Stimulated activated CD4-positive, alpha-beta T cell treated with anti-CD3 and anti-CD28 coated beads, Interleukin-12 subunit alpha, Interleukin-12 subunit beta, amount 100 ng/mL, for 48 hours (primary cell): ENCODE measurements at regions not wholly inside any gene's neighbourhood (a gene's known extent, or its start where the extent isn't known, plus 50 kb on each side); places are given as distances from the start of the nearest gene placed in this dataset.
"Not testable (repeated sequence)": the region's sequence is repeated elsewhere in the genome, so short reads cannot be mapped to it uniquely, and the experiment has no call there.

Experiments used
- DNase-seq, 3 donors: peaks; one replicate each; pipeline ENCODE4 v3.0.0-alpha.2; 2020; ENCODE audit warnings: low read depth in 2 of 3, low spot score in 1 of 3

DNA sequence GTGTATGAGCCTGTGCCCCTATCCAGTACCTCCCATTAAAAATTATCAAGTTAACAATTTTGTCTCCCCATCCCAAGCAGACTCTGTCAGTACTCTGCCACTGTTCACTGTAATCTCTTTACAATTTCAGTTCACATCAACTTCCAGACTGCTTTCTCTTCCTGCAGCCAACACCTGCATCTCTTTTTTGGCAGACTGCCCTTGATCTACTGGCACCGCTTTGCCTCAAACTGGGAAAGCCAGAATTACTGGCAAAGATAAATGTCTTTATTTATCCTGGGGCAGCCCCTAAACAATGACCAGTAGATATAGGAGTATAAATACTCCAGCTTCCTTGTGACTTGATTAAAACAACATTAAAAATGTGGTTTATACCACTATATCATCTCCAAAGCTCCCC, 494.1 kb downstream of the ZNF385D start:
- DNase-seq: no peak

DNA sequence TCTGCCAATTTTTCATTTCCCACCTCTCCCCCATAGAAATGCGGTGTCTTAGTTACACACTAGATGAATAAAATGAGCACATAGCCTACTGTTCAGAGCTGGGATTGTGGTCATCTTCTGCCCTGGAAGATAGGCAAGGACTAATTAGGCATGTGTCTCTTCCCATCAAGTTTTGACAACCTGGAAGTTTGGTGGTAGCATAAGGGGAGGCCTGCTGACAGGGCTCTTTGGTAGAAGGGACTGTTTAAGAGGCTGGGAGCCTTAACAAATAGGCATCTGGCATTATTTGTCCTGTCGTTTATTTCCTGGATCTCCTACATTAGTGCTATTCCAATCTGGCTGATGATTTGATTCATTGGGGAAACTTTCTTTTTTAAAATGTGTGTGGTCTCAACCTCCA, 512.3 kb downstream of the ZNF385D start:
- no peak for DNase-seq

DNA sequence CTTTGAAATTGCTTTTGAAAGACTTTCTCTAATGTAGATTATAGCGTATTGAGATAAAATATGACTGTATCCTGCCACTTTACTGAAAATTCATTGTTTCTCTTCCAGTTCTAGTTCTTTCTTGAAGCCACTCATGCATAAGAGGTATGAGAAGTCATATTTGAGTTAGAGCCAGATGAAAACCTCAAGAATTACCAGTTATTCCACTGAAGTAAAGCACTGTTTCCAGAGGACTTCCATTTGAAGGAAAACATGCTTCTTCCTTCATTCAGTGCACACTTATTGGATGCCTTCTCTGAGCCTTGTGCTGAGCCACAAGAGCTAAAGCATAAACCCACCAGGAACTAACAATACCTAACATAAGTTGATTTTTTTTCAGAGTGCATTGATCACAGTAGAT, 513.4 kb downstream of the ZNF385D start:
- no peak for DNase-seq

DNA sequence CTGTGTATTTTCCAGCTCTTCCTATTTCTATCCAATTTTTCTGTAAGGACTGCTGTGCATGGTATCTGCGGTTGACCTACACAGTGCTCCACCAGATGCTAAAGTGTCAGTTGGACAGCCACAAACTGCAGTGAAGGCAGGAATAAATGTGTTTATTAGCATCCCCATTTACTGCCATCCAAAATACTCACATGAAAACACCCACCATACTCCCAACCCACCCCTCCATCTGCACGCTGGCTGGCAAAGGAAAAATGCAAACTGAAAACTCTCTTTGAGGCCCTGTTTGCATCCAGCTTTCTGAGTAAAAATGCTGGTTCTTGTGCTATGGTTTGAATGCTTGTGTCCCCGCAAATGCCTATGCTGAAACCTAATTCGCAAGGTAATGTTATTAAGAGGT, 515.5 kb downstream of the ZNF385D start:
- no peak for DNase-seq

DNA sequence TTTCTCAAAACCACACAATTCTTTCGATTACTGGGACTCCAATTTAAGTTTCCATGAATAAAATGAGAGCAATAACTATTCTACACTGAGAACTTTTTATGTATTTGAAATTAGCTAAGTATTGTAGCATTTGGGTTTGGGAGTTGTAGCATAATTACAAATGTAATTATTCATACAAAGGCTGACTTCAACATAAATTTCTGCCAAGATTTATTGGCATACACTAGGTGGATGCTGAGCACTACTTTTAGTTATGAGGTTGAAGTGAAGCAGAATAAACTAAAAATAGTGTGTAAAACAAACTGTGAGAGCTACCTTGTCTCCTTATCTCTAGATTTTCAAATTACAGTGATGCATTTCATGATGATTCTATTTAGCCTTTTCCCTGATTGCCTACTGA, 516.1 kb downstream of the ZNF385D start:
- no peak for DNase-seq

DNA sequence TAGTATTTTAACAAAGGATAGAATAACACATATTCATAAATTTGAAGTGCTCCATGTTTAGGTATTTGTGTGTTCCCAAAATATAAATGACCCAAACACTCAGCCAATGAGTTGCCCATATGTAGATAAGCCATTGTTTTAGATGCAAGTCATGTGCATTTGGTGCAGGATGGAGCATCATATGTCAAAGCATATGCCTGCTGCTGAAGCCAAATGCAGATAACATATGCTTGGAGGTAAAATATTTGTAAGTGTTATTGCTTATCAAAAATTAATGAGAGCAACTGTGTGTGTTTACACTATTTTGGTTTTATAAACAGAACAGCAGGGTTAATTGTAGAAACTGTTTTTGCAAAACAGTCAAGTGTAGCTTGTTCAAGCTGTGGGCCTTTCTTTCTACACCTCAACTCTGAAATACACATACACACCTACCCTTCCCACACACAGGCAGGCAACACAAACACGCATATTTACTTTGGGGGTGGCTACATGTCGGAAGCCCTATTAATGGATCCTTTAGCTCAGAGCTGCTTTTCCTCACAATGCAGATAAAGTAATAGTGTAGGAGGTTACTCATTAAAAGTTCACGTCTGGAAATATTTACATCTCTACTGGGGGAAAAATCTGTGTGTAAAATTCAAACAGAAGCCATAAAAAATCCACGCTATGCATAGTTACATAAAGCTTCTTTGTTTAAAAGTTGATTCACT, 521.4 kb downstream of the ZNF385D start:
- DNase-seq: no peak

DNA sequence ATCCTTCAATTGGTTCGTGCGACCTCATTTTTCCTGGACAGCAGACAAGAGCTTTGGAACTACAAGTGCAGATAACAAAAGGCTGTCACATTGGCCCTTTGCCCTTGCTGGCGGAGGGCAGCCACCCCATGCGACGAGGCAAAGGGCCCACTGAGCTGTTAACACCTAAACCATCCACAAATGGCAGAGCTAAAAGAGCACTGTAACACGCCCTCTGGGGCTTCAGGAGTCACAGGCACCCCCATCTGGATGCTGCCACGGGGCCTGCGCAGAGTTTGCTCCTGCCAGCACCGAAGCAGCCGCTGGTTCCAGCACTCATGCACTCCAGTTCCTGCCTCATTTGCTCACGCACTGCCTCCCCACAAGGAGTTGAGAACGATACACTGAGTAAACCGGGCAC, 524.9 kb downstream of the ZNF385D start:
- no peak for DNase-seq

DNA sequence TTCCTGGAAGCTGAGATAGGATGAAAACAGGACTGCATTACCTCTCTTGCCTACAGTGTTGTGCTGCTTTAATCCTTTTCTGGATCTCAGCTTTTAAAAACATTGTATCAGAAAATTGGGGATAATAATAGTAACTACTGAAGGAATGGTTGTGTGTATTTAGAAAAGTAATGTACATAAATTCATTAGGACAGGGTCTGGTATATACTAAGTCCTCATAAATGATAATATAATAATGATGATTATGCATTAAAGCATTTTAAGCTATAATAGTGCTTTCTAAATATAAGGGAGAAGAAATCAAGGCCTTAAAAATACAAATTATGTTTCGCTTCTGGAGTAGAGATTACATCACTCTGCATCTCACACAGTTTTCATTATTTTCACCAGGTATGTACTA, 530.1 kb downstream of the ZNF385D start:
- DNase-seq: no peak

DNA sequence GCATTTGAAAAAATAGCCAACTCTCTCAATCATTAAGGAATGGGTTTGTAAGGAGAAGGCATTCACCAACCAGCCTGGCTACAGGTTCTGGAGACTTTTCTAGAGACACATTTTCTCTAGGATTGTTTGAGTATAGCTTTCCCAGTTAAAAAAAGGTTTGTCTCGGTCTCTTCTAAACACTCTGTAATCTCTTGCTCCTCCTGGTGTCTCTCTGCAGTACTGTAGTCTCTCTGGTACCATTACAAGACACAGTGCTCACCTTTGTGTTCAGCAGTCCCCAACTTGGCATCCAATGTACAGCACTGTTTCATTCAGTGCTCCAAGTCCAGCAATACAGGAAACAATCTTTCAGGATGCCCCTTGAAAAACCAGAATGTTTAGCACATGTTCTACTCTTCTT, 534.4 kb downstream of the ZNF385D start:
- DNase-seq: no peak

DNA sequence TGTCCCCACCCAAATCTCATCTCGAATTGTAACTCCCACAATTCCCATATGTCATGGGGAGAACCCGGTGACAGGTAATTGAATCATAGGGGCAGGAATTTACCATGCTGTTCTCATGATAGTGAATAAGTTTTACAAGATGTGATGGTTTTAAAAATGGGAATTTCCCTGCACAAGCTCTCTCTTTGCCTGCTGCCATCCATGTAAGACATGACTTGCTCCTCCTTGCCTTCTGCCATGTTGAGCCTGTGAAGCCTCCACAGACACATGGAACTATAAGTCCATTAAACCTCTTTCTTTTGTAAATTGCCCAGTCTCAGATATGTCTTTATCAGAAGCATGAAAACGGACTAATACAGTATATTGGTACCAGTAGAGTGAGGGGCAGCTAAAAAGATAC, 546.9 kb downstream of the ZNF385D start:
- DNase-seq: not testable (repeated sequence)

DNA sequence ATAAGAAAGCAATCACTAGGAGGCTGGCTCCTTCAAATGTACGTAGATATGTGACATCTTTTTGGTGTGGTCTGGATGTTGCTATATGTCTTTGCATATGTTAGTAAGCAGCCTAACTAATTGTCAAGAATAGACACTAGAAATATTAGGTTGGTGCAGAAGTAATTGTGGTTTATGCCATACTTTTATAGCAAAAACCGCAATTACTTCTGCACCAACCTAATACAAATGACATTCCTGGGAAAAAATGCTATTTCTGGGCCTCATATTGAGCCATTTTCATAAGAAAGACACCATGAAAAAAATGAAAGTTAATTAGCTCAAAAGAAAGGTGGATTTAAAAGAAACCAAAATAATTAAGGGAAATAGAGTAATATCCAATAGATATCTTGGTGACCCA, 555.8 kb downstream of the ZNF385D start:
- DNase-seq: no peak

DNA sequence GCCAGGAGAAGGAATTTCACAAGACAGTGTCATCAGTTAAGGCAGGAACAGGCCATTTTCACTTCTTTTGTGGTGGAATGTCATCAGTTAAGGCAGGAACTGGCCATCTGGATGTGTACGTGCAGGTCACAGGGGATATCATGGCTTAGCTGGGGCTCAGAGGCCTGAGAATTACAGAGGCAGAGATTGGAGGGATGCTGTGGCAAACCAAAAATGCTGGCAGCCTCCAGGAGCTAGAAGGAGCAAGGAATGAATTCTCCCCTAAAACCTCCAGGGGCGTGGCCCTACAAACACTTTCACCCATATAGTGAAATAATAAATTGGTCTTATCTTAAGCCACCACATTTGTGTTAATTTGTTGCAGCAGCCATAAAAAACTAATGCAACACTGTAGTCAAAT, 557.0 kb downstream of the ZNF385D start:
- DNase-seq: not testable (repeated sequence)

DNA sequence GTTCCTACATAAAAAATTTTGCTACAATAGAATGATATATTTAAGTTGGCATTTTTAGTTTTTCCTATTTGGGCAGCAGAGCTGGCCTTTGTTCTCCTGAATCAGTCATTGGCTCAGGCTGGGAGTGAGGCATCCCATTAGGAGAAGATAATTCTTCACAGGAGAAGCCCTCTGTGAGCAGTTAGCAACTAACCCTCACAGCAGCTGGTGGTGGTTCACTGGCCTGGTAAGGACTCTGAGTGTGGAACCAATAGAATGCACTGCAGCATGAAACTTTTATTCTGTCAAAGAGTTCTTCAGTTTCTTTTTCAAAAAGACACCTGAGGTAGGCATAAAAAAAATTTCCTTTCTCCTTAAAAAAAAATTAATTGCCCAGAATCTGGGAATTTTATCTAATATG, 562.6 kb downstream of the ZNF385D start:
- DNase-seq: no peak

DNA sequence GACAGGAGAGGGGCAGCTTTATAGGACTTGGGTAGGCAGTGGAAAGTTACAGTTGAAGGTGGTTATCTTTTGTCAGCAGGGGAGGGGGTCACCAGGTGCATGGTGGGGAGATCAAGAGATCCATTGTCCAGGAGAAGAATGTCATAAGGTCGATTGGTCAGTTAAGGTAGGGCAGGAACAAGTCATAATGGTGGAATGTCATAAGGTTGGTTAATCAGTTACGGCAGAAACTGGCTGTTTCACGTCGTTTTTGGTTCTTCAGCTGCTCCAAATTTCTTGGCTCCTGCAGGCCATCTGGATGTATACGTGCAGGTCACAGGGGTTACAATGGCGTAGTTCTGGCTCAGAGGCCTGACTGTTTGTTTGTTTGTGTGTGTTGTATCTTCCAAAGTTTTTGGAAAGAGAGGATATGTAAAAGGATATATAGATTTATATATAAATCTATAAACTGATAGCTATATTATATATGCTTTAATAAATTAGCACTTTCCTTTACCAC, 565.1 kb downstream of the ZNF385D start:
- no peak for DNase-seq

DNA sequence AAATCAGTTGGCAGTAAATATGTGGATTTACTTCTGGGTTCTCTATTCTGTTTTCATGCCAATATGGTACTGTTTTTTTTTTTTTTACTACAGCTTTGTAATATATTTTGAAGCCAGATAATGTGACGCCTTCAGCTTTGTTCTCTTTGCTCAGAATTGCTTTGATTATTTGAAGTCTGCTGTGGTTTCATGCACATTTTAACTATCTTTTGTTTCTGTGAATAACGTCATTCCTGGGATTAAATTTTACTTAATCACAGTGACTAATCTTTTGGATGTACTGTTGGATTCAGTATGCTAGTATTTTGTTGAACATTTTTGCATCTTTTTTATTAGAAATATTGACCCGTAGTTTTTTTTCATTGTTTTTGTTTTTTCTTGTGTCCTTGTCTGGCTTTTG, 576.5 kb downstream of the ZNF385D start:
- DNase-seq: no peak

DNA sequence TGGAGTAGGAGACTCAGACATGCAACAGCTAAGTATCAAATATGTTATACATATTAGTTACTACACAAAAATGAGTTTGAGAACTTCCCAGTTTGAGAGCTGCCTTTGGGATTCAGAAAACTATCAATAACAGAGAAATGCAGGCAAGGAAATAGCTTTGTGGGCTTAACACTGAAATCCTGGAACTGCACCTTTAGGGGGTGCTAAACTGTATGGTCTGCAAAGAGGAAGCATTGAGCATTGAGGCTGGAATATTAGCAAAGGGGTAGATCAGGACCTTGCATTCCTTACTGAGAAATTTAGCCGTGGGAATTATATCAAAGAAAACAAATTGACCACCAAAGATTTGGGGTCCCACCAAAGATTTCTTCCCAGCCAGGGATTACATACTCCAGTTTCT, 580.0 kb downstream of the ZNF385D start:
- DNase-seq: no peak

DNA sequence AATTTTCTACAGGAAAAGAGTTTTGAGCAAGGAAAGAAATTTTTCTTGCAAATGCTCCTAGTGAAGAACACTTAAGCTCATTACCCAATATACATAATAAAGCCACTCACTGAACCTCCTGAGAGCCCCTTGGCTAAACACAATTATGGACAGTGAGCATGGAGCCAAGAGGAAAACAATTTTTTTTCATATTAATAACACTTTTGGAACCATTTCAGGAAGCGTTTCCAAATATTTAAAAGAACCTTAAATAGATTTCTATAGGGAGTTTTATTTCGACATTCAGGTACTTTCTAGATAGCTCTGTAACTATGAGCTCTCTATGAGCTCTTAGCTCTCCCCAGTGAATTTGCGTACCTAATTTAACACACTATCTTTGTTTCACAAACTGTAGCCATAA, 581.1 kb downstream of the ZNF385D start:
- no peak for DNase-seq

DNA sequence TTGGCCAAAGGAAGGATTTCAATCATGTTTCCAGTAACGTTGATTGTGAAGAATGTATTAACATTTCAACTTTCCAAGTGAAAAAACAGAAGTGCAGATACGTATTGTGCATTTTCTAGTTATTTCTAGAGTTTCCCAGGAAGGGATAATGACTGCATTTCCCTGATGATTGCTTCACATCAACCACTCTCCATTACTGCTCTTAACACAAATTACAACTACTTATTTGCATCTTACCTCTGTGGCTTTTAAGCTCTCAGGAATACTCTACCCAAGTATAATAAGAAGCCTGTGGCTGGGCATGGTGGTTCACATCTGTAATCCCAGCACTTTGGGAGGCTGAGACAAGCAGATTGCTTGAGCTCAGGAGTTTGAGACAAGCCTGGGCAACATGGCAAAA, 582.5 kb downstream of the ZNF385D start:
- DNase-seq: no peak

DNA sequence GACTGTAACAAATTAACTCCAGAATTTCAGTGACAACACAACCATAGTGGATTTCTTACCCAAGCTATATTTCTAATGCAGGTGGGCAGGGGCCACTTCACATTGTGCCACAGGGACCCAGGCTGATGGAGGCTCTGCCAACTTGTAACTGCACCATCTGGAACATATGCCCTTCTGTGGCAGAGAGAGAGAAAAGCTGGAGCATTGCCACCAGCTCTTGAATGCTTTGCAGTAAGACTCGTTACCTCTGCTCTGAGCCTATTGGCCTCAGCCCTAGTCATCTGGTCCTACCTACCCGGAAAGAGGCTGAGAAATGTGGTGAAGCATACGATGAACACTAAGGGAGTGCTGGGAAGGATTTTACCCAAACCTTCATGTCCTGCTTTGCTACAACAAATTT, 587.1 kb downstream of the ZNF385D start:
- DNase-seq: no peak

DNA sequence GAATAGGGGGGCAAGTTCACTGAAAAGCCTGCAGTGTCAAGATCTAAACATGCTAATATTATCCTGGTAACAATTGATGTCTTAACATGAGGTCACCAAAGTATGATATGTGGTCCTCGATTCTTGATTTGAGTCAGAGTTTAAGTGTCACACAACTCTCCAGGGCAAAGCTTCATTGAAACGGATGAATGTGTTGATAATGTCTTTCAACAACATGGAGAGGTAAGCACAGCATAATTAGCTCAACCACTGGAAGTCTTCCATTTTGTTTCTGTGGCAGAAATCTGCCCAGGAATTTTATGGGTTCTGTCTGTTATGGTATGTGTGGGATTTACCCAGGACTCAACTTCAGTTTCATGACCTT, 591.5 kb downstream of the ZNF385D start:
- no peak for DNase-seq

DNA sequence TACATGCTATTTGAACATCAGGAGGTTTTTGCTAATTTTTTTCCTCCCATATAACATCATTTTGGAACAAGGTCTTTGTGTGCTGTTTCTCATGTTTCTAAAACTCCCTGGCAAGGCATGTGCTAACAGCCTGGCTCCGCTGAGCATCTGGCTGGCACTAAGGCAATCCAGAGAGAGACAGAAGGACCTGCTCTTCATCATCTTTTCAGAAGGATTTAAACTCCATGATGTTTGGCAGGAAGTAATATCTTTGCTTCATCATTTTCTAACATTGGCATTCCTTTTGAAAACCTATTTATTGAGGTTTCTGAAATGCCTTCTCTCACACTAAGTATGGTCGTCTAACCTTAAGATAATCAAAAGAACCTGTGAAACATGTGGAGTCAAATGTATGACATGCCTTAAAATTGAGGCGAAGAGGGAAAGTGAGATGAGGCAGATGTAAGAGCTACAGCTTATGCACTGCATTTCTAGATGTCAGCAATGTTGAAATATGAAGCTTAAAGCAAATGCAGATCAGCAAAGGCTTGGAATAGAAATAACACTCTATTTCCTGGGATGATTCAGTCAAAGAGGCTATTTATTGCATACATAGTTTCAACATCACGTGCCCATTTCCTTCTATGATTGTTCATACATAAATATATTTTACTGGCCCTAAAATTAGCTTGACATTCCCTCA, 592.0 kb downstream of the ZNF385D start:
- DNase-seq: no peak

DNA sequence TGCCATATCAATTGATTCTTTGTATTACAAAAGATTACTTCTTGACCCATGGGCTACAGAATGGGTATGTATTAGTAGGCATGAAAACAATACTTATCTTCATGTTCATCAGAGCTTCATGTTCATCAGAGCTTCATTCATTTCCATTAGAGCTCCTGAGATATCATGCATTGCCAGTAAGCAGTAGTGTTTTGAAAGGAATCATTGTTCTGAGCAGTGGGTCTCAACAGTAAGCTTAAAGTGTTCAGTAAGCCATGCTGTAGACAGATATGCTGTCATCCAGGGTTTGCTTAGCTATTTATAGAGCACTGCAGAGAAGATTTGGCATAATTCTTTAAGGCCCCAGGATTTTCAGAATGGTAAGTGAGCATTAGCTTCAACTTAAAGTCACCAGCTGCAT, 596.1 kb downstream of the ZNF385D start:
- DNase-seq: no peak

DNA sequence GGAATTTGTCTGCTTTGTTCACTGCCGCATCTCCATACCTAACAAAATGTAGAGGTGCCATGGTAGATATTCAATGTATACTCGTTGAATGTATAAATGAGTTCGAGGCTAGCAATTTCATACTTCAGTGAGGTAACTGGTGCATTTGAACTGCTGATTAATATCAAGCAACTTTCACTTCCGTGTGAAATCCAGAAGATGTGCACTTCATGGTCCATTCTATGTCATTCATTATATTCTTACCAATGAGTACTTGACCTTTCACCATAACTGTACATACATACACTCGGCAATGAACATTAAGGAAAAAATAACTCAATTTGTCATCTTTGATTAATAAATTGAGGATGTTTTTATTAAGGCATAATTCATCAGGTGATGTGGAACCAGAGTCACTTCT, 598.5 kb downstream of the ZNF385D start:
- DNase-seq: no peak
